ENCODE measurements at regions not wholly inside any gene's neighbourhood (a gene's known extent, or its start where the extent isn't known, plus 50 kb on each side); places are given as distances from the start of the nearest gene placed in this dataset.

DNA sequence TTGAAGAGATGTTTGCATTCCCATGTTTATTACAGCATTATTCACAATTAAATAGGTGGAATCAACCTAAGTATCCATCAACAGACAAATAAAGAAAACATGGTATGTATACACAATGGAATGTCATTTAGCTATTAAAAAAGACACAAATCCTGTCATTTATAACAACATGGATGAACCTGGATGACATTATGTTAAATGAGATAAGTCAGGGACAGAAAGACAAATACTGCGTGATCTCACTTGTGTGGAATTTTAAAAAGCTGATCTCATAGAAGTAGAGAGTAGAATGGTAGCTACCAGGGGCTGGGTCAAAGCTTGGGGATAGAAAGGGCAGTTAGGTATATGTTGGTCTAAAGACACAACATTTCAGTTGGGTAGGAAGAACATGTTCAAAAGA, 376.3 kb downstream of the EPHA4 start:
- BruUV-seq (replicated peaks): no TSS peak
- Mint-ChIP-seq H3K4me3 (ENCODE audit: unreplicated experiment) (no peak overlapping the region), H3K36me3 (ENCODE audit: insufficient read depth, unreplicated experiment) (no peaks in the 10 kb centered on the region), H3K4me1 (ENCODE audit: insufficient read depth, unreplicated experiment) (no peaks in the 10 kb centered on the region), H3K27me3 (ENCODE audit: insufficient read depth, unreplicated experiment) (no peaks in the 10 kb centered on the region), H3K9me3 (ENCODE audit: unreplicated experiment) (no peaks in the 10 kb centered on the region), H3K27ac (ENCODE audit: low read depth, unreplicated experiment) (no peak overlapping the region)
- CTCF ChIA-PET: no interaction called here
- DNase-seq (ENCODE audit: unreplicated experiment): no peak
- POLR2A ChIA-PET: no interaction called here
- intact Hi-C loops (cut with micrococcal nuclease): no loop called here
- TF ChIP-seq, protein P1, sequence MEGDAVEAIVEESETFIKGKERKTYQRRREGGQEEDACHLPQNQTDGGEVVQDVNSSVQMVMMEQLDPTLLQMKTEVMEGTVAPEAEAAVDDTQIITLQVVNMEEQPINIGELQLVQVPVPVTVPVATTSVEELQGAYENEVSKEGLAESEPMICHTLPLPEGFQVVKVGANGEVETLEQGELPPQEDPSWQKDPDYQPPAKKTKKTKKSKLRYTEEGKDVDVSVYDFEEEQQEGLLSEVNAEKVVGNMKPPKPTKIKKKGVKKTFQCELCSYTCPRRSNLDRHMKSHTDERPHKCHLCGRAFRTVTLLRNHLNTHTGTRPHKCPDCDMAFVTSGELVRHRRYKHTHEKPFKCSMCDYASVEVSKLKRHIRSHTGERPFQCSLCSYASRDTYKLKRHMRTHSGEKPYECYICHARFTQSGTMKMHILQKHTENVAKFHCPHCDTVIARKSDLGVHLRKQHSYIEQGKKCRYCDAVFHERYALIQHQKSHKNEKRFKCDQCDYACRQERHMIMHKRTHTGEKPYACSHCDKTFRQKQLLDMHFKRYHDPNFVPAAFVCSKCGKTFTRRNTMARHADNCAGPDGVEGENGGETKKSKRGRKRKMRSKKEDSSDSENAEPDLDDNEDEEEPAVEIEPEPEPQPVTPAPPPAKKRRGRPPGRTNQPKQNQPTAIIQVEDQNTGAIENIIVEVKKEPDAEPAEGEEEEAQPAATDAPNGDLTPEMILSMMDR (IDR thresholded peaks at IDR 0.05; ENCODE audit: unreplicated experiment): no peak

DNA sequence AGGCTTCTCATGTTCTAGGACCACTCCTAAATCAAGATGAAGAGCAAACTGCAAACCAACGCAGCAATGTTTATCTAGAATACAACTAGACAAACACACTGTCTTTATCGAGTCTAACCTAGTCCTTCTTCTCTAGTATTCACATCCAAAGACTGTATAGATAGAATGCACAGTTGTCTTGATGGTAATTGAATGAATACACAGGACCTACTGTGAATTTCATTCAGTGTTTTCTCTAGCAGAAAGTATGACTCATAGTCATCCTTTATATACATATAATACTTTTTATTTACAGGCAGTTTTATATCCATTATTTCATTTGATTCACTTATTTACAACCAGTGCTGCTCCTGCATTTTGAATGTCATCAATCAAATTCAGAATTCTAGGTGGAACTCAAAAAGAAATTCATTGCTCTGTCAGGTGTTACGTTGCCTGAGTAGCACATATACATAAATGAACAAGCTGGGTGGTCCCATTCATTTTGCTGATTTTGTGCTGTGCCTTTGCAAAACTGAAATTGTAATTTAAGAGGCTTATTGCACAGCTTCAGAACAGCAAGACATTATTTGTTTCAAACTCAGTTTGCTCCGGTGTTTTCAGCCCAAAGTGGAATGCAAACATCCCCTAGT, 374.8 kb downstream of the EPHA4 start:
- Mint-ChIP-seq H3K36me3 (ENCODE audit: insufficient read depth, unreplicated experiment) (no peaks in the 10 kb centered on the region), H3K9me3 (ENCODE audit: unreplicated experiment) (no peaks in the 10 kb centered on the region), H3K27ac (ENCODE audit: low read depth, unreplicated experiment) (no peak overlapping the region), H3K4me3 (ENCODE audit: unreplicated experiment) (no peak overlapping the region), H3K27me3 (ENCODE audit: insufficient read depth, unreplicated experiment) (no peaks in the 10 kb centered on the region), H3K4me1 (ENCODE audit: insufficient read depth, unreplicated experiment) (no peaks in the 10 kb centered on the region)
- no peak for DNase-seq (ENCODE audit: unreplicated experiment)
- BruUV-seq (replicated peaks): no TSS peak
- TF ChIP-seq, protein P1 (IDR thresholded peaks at IDR 0.05; ENCODE audit: unreplicated experiment): no peak
- intact Hi-C loops (cut with micrococcal nuclease): no loop called here
- CTCF ChIA-PET: interaction anchor here (1.2 kb wide), 1 partner anchor 130 kb away, joined by 3 read pairs; no protein-coding TSS in a partner anchor
- POLR2A ChIA-PET: no interaction called here

DNA sequence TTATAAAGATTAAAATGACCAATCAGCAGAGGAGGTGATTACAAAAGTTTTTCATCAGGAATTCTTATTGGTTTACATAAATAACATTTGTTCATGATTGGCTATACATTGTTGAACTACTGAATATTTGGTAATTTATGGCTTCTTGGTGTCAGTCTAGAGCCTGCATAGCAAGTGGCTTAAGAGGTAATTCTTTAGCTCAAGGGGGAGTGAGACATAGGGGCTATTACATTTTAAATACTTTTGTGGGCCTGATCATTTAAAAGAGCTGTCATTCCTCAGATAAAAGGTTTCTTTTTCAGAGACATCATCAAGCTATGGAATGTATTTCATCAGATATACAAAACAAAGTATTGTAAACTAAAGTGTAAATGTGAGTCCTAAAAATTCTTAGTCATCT, 373.8 kb downstream of the EPHA4 start:
- H3K36me3 Mint-ChIP-seq (ENCODE audit: insufficient read depth, unreplicated experiment): no peaks in the 10 kb centered on the region
- no peaks in the 10 kb centered on the region for H3K4me1 Mint-ChIP-seq (ENCODE audit: insufficient read depth, unreplicated experiment)
- intact Hi-C loops (cut with micrococcal nuclease): no loop called here
- H3K27me3 Mint-ChIP-seq (ENCODE audit: insufficient read depth, unreplicated experiment): no peaks in the 10 kb centered on the region
- CTCF ChIA-PET: interaction anchor here (1.2 kb wide), 1 partner anchor 131 kb away, joined by 3 read pairs; no protein-coding TSS in a partner anchor
- no TSS peak for BruUV-seq (replicated peaks)
- TF ChIP-seq, protein P1 (IDR thresholded peaks at IDR 0.05; ENCODE audit: unreplicated experiment): no peak
- DNase-seq (ENCODE audit: unreplicated experiment): no peak
- POLR2A ChIA-PET: no interaction called here
- H3K27ac Mint-ChIP-seq (ENCODE audit: low read depth, unreplicated experiment): no peak overlapping the region
- H3K9me3 Mint-ChIP-seq (ENCODE audit: unreplicated experiment): no peaks in the 10 kb centered on the region
- H3K4me3 Mint-ChIP-seq (ENCODE audit: unreplicated experiment): no peak overlapping the region

DNA sequence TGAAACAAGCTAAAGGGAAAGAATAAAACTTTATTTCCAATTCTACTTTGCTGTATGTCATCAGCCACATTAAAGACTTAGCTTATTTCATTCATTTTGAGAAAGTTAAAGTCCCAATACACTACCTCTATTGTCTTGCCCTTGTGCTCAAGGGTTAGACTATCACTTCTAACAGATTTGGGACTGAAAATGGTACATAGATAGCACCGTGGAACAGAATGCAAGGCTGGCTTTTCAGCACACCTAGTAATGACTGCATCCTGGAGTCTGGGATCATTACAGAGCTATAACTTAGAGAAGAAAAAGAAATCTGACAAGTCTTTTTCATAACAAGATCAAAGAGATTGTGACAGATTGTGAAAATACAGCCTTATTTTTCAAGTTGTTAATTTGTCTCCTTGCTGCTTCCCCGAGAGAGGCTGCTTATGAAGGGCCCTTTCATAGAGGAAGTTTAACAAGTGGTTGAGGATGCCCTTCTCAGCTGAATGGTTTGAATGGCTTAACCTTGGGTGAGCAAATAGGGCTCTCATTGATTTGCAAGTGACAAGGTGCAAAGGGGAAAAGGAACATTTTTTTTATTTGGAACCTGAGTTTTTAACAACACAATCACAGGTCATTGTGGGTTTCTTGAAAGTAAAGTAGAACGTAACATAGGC, 371.8 kb downstream of the EPHA4 start:
- intact Hi-C loops (cut with micrococcal nuclease): no loop called here
- Mint-ChIP-seq H3K27ac (ENCODE audit: low read depth, unreplicated experiment) (no peak overlapping the region), H3K9me3 (ENCODE audit: unreplicated experiment) (no peaks in the 10 kb centered on the region), H3K27me3 (ENCODE audit: insufficient read depth, unreplicated experiment) (no peaks in the 10 kb centered on the region), H3K36me3 (ENCODE audit: insufficient read depth, unreplicated experiment) (no peaks in the 10 kb centered on the region), H3K4me3 (ENCODE audit: unreplicated experiment) (no peak overlapping the region), H3K4me1 (ENCODE audit: insufficient read depth, unreplicated experiment) (no peaks in the 10 kb centered on the region)
- ChIA-PET POLR2A (interaction anchor here (0.7 to 0.9 kb wide), 2 partner anchors 19 to 1003 kb away, joined by 3 to 4 read pairs; no protein-coding TSS in a partner anchor), CTCF (interaction anchor here (0.6 to 1.6 kb wide), 4 partner anchors 39 to 502 kb away, joined by 3 to 5 read pairs (median 4); no protein-coding TSS in a partner anchor)
- no TSS peak for BruUV-seq (replicated peaks)
- no peak for DNase-seq (ENCODE audit: unreplicated experiment)
- TF ChIP-seq, protein P1 (IDR thresholded peaks at IDR 0.05; ENCODE audit: unreplicated experiment): no peak
